Ishikawa (cell line): ENCODE measurements at regions not wholly inside any gene's neighbourhood (a gene's known extent, or its start where the extent isn't known, plus 50 kb on each side); places are given as distances from the start of the nearest gene placed in this dataset.

Experiments used
- CREB1 ChIP-seq: IDR thresholded peaks from 2 replicates; pipeline ENCODE4 v1.6.1; 2012; ENCODE audit warnings: low read depth
- EGR1 ChIP-seq: IDR thresholded peaks from 2 replicates; pipeline ENCODE4 v1.6.1; 2012
- EP300 ChIP-seq: IDR thresholded peaks from 2 replicates; pipeline ENCODE4 v1.6.1; 2012; ENCODE audit warnings: borderline replicate concordance
- FOXM1 ChIP-seq: IDR thresholded peaks from 2 replicates; pipeline ENCODE4 v1.6.1; 2012; ENCODE audit warnings: low read depth, borderline replicate concordance
- RAD21 ChIP-seq: IDR thresholded peaks from 2 replicates; pipeline ENCODE4 v1.6.1; 2012; ENCODE audit warnings: low read depth
- REST ChIP-seq: IDR thresholded peaks from 2 replicates; pipeline ENCODE4 v1.6.1; 2012; ENCODE audit warnings: low read depth, mild to moderate bottlenecking
- TAF1 ChIP-seq: IDR thresholded peaks from 2 replicates; pipeline ENCODE4 v1.6.1; 2012; ENCODE audit warnings: low read depth, mild to moderate bottlenecking
- TCF12 ChIP-seq: IDR thresholded peaks from 2 replicates; pipeline ENCODE4 v1.6.1; 2012; ENCODE audit warnings: low read depth
- TEAD4 ChIP-seq: IDR thresholded peaks from 2 replicates; pipeline ENCODE4 v1.6.1; 2012
- TF ChIP-seq, protein P1 (sequence below): IDR thresholded peaks from 2 replicates; pipeline ENCODE4 v1.6.1; 2012

GRCh38 chr17:69609473-69610305 lies 195.2 kb downstream of the MAP2K6 start:
- TF ChIP-seq REST, result no peak
- no peak for TF ChIP-seq EP300
- no peak for TF ChIP-seq CREB1
- TF ChIP-seq, protein P1, sequence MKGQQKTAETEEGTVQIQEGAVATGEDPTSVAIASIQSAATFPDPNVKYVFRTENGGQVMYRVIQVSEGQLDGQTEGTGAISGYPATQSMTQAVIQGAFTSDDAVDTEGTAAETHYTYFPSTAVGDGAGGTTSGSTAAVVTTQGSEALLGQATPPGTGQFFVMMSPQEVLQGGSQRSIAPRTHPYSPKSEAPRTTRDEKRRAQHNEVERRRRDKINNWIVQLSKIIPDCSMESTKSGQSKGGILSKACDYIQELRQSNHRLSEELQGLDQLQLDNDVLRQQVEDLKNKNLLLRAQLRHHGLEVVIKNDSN, result no peak
- TF ChIP-seq EGR1, result no peak
- no peak for TF ChIP-seq TCF12
- no peak for TF ChIP-seq TEAD4
- no peak for TF ChIP-seq FOXM1
- no peak for TF ChIP-seq TAF1
- TF ChIP-seq RAD21, result peak; percentile 43
